ENCODE measurements at regions not wholly inside any gene's neighbourhood (a gene's known extent, or its start where the extent isn't known, plus 50 kb on each side); places are given as distances from the start of the nearest gene placed in this dataset.

DNA sequence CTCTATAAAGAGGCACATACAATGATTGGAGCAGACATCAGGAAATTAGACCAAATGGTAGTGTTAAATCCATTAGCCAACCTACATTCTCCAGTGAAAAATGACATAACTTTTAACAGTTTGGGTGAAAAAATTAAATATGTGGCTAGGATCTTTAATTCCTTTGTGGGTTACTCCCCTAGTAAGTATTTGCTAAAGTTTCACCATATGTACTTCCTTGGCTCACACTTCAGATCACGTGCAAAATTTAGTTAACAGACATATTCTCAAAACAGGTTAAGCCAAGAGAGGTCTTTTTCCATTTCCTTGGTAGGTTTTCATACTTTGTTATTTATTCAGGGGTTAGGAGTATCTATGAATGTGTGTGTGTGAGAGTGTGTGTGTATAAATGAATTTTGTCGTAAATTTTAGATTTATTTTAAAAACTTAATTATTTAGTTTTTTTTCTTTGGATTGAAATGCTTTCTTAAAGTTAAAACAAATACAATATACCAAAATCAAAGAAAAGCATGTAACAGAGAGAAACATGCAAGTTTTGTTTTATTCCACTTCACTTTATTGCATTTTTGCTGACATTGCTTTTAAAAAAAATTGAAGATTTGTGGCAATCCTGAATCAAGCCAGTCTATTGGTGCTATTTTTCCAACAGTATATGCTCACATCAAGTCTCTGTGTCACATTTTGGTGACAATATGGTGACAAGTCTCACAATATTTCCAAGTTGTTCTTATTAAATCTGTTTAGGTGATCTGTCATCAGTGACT is 258.7 kb downstream of the FLRT2 start:
- Histone ChIP-seq H3K36me3 (ENCODE audit: insufficient read depth) (no peaks in the 10 kb centered on the region), H4K20me1 (ENCODE audit: insufficient read depth) (no peaks in the 10 kb centered on the region), H3K4me3 (IDR thresholded peaks at IDR 0.05; ENCODE audit: insufficient read depth, low read depth, low read length) (no peak overlapping the region), H3K27me3 (ENCODE audit: insufficient read depth, low read depth) (no peaks in the 10 kb centered on the region), H3K9ac (no peak overlapping the region), H3K79me2 (ENCODE audit: insufficient read depth, low read depth) (no peaks in the 10 kb centered on the region), H3K27ac (no peak overlapping the region), H3K4me1 (ENCODE audit: low read depth, poor library complexity, severe bottlenecking) (no peaks in the 10 kb centered on the region), H2AFZ (ENCODE audit: low read depth) (no peak overlapping the region), H3K4me2 (no peak overlapping the region)
- TF ChIP-seq, protein P1, sequence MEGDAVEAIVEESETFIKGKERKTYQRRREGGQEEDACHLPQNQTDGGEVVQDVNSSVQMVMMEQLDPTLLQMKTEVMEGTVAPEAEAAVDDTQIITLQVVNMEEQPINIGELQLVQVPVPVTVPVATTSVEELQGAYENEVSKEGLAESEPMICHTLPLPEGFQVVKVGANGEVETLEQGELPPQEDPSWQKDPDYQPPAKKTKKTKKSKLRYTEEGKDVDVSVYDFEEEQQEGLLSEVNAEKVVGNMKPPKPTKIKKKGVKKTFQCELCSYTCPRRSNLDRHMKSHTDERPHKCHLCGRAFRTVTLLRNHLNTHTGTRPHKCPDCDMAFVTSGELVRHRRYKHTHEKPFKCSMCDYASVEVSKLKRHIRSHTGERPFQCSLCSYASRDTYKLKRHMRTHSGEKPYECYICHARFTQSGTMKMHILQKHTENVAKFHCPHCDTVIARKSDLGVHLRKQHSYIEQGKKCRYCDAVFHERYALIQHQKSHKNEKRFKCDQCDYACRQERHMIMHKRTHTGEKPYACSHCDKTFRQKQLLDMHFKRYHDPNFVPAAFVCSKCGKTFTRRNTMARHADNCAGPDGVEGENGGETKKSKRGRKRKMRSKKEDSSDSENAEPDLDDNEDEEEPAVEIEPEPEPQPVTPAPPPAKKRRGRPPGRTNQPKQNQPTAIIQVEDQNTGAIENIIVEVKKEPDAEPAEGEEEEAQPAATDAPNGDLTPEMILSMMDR (conservative IDR thresholded peaks at IDR 0.05; ENCODE audit: low read depth, low read length) = no peak

DNA sequence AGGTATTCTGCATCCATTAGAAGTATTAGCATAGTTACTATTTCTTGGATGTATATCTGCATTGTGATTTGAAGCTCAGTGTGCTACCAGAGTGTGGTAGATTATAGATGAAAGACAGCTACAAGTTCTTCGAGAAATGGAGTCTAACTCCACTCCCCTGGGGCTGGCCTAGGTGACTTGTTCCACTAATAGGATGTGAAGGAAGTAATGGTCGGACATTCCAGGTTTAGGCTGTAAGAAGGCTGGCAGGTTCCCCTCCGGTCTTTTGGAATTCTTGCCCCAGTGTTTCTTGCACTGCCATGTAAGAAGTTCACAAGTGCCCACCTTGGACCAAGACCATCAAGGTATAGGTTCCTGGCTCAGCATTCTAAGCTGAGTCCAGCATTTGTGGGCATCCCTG is 236.4 kb downstream of the FLRT2 start:
- Histone ChIP-seq H3K4me1 (ENCODE audit: low read depth, poor library complexity, severe bottlenecking) (no peaks in the 10 kb centered on the region), H4K20me1 (ENCODE audit: insufficient read depth) (no peaks in the 10 kb centered on the region), H3K4me2 (no peak overlapping the region), H3K27ac (no peak overlapping the region), H3K36me3 (ENCODE audit: insufficient read depth) (no peaks in the 10 kb centered on the region), H3K79me2 (ENCODE audit: insufficient read depth, low read depth) (no peaks in the 10 kb centered on the region), H3K9ac (no peak overlapping the region), H3K4me3 (IDR thresholded peaks at IDR 0.05; ENCODE audit: insufficient read depth, low read depth, low read length) (no peak overlapping the region), H2AFZ (ENCODE audit: low read depth) (no peak overlapping the region), H3K27me3 (ENCODE audit: insufficient read depth, low read depth) (no peaks in the 10 kb centered on the region)
- TF ChIP-seq, protein P1 (conservative IDR thresholded peaks at IDR 0.05; ENCODE audit: low read depth, low read length) = no peak

DNA sequence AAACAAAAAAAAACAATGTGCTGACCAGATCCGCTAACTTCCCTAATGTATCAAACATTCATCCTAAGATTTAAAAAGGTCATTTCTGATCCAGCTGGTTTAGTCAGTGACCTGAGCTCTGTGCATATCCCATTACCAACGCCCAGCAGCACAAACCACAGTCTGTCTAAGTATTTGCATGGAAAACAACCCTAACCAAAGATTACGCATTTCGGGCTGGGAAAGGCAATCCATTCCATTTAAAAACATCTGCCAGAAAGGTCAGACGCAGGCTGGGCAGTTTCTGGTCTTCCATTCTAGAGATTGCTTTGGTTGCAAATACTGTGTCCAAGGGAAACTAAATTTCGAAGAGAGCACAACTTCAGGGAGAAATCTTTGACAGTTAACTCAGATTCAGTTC is 234.9 kb downstream of the FLRT2 start:
- no peaks in the 10 kb centered on the region for H3K79me2 ChIP-seq (ENCODE audit: insufficient read depth, low read depth)
- no peaks in the 10 kb centered on the region for H3K36me3 ChIP-seq (ENCODE audit: insufficient read depth)
- no peak overlapping the region for H3K4me3 ChIP-seq (IDR thresholded peaks at IDR 0.05; ENCODE audit: insufficient read depth, low read depth, low read length)
- TF ChIP-seq, protein P1 (conservative IDR thresholded peaks at IDR 0.05; ENCODE audit: low read depth, low read length) = no peak
- no peak overlapping the region for H3K9ac ChIP-seq
- H4K20me1 ChIP-seq (ENCODE audit: insufficient read depth) = no peaks in the 10 kb centered on the region
- no peak overlapping the region for H3K27ac ChIP-seq
- H3K27me3 ChIP-seq (ENCODE audit: insufficient read depth, low read depth) = no peaks in the 10 kb centered on the region
- no peaks in the 10 kb centered on the region for H3K4me1 ChIP-seq (ENCODE audit: low read depth, poor library complexity, severe bottlenecking)
- no peak overlapping the region for H2AFZ ChIP-seq (ENCODE audit: low read depth)
- no peak overlapping the region for H3K4me2 ChIP-seq

DNA sequence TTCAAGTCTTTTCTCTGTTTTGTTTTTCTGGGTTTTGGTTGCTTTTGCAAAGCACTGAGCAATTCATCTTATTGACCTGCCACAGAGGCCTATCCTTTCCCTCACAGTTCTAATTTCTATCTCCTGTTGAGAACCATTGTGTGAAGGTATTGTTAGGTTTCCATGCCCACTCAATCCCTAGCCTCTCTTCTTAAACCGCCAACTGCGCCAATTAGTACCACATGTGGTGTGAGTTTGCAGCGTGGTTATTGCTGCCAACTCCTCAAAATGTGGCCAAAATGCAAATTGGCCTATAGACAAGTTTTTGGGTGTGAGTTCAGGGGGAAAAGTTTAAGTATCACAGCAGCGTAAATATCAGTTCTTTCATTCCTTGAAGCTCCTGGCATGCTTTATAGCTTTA is 232.6 kb downstream of the FLRT2 start:
- H3K27me3 ChIP-seq (ENCODE audit: insufficient read depth, low read depth) = no peaks in the 10 kb centered on the region
- no peak overlapping the region for H2AFZ ChIP-seq (ENCODE audit: low read depth)
- H3K36me3 ChIP-seq (ENCODE audit: insufficient read depth) = no peaks in the 10 kb centered on the region
- H3K4me3 ChIP-seq (IDR thresholded peaks at IDR 0.05; ENCODE audit: insufficient read depth, low read depth, low read length) = no peak overlapping the region
- no peaks in the 10 kb centered on the region for H3K79me2 ChIP-seq (ENCODE audit: insufficient read depth, low read depth)
- H4K20me1 ChIP-seq (ENCODE audit: insufficient read depth) = no peaks in the 10 kb centered on the region
- H3K27ac ChIP-seq = no peak overlapping the region
- H3K4me1 ChIP-seq (ENCODE audit: low read depth, poor library complexity, severe bottlenecking) = no peaks in the 10 kb centered on the region
- no peak overlapping the region for H3K4me2 ChIP-seq
- H3K9ac ChIP-seq = no peak overlapping the region
- TF ChIP-seq, protein P1 (conservative IDR thresholded peaks at IDR 0.05; ENCODE audit: low read depth, low read length) = no peak

Measured in KMS-11 (cell line).